Left kidney (tissue), 1 donor: ENCODE measurements at regions not wholly inside any gene's neighbourhood (a gene's known extent, or its start where the extent isn't known, plus 50 kb on each side); places are given as distances from the start of the nearest gene placed in this dataset.
"Not testable (repeated sequence)": the region's sequence is repeated elsewhere in the genome, so short reads cannot be mapped to it uniquely, and the experiment has no call there.

ENCODE experiments used
- DNase-seq: peaks from one replicate; pipeline ENCODE4 v3.0.0-alpha.2; 2013

- DNase-seq = no peak
Observed at GRCh38 chr15:34700891-34701427, 53.8 kb downstream of the GJD2 start.

DNA sequence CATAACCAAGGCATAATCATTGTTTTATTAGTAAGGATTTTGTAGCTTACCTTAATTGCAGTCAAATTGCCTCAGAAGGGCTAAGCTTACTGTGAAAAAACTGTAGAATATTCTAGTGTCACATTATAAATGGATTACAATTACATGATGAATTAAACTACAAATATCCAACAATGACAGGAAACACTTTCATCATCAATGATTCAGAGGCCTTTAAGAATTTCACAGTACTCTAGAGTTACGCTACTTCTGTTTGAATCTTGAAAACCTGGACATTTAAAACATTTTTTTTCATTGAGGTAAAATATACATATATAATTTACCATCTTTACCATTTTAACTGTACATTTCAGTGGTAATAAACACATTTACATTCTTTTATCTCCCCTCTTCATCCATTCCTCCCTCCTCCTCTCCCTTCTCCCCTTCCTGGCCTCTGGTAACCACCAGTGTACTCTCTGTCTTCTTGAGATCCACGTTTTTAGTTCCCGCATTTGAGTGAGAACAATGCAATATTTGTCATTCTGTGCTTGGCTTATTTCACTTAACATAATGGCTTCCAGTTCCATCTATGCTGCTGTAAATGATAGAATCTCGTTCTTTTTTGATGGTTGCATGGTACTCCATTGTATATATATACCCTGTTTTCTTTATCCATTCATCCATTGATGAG is 54.7 kb downstream of the GJD2 start:
- DNase-seq = no peak

DNA sequence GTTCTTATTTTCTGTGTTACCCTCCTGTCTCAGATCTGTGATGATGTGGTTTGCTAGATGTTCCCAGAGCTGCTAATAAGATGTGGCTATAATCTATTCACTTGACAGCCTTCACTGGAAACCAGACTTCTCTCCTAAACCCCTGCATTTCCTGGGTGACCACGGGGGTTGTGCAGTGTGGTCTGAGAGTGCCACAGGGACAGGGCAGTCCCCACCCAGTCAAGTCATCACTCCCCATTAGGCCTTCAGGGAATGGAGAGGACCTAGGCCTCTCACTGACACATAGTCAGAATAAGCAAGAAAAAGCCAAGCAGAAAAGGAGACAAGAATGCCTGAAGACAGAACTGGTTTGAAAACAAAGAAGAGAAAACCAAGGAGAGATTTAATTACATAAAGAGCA is 58.3 kb downstream of the GJD2 start:
- DNase-seq = no peak

DNA sequence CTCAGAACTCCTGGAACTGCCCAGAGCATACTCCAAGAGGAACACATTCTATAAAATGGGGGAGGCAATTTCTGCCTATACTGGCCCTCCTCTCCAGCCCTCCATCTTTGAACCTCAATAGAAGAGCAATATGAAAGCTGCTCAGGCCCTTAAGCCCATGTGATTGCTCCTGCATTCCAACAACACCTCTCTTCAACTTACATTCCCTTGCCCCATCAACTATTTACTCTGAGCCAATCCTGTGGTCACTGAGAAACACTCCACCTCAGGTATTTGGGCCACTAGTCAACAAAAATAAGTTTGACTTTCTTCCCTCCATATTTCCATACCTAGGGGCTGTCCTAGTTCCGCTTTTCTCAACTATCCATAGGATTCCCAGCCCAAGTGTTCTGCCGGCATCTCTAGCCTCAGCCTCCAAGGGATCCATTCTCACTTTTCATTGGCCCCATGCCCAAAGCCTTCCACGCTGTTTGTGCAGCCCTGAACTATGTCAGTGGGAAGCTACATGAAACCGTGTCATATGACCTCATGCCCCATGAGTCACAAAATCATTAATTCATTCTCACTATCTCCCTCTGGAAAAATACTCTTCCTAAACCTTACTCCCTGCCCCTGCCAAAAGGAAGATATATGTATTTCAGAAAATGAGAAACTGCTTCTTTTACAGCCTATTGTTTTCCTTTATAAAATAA is 61.6 kb downstream of the GJD2 start:
- DNase-seq = no peak

- no peak for DNase-seq
Observed at GRCh38 chr15:34691034-34691433, 63.8 kb downstream of the GJD2 start.

DNA sequence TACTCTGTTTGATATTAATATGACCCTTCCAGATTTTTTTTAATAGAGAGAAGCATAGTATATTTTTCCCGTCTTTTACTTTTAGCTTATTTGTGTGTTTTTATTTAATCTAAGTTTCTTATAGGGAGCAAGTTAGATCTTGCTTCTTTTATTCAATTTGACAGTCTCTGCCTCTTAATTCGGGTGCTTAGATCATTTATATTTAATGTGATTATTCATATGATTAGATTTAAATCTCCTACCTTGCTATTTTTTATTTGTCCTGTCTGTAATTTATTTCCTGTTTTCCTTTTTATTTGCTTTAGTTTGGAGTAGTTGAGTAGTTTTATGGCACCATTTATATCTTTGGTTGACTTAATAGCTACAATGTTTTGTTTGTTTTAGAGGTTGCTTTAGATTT is 66.1 kb downstream of the GJD2 start:
- no peak for DNase-seq

GRCh38 chr15:34684351-34684750 is 70.4 kb downstream of the GJD2 start:
- no peak for DNase-seq

GRCh38 chr15:34682674-34683073 is 72.1 kb downstream of the GJD2 start:
- DNase-seq = no peak

DNA sequence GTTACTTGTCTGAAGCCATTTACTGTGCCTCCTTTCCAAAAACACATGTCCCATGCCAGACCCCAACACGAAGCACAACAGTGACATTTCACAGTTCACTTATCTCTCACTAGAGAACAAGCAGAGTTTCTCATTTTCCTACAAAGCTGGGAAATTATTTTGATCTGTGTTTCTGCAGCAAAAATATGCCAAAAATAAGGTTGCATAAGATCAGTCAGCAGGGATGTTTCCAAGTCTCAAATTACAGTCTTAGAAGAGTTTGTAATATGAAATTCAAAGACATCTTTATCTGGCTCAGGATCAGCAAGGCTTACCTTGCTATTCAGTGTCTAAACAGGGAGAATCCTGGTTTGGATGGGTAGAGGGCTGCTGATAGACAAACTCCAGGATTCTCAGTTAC is 75.5 kb downstream of the GJD2 start:
- no peak for DNase-seq

DNA sequence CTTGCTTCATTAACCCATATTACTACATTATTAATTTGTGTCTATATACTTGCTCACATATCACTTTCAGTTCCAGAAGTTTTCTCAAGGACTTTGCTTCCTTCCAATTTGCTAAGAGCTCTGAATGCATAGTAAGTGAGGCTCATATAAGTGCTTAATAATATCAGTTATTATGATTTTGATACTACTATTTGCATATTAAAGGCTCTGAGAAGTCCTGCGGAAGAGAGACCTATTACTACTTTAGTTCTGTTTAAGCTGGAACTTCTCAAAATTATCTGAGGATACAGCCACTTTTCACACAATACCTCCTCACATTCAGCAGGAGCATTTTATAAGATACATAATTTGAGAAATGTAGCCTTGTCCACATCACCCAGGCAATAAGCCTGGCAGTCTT is 81.6 kb downstream of the GJD2 start:
- DNase-seq = no peak

- DNase-seq = no peak
Observed at GRCh38 chr15:34665498-34666116, 82.2 kb upstream of the GOLGA8B start.

GRCh38 chr15:34664418-34664817 is 81.0 kb upstream of the GOLGA8B start:
- DNase-seq = no peak

DNA sequence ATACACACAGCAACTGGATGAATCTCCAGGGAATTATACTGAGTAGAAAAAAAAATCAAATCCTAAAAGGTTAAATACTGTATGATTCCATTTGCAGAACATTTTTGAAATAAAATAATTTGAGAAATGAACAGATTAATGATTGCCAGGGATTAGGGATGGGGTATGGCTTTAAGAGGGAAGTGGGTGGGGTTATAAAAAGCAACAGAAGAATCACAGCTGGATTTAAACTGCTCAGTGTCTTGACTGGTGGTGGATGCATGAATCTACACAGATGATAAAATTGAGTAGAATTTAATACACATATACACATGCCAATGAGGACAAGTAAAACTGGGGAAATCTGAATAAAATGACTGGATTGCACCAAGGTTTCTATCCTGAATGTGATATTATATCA is 79.7 kb upstream of the GOLGA8B start:
- DNase-seq = no peak

DNA sequence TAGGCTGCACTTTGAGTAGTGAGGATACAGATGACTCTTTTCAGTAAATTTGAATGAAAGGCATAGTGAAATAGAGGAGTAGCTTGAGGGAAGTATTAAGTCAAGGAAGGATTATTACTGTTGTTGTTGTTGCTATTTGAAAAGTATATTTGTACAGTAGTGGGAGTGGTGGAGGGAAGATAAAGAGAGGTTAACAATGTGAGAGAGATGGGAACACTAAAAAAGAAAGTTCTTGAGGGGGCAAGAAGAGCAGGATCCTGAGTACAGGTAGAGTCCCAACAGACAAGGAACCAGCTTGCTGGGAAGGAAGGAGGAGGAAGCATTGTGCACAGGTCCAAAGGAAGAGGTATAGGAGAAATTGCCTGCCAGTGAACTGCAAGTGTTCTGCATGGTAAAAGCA is 75.6 kb upstream of the GOLGA8B start:
- DNase-seq = no peak

- DNase-seq = no peak
Observed at GRCh38 chr15:34657469-34658127, 74.1 kb upstream of the GOLGA8B start.

DNA sequence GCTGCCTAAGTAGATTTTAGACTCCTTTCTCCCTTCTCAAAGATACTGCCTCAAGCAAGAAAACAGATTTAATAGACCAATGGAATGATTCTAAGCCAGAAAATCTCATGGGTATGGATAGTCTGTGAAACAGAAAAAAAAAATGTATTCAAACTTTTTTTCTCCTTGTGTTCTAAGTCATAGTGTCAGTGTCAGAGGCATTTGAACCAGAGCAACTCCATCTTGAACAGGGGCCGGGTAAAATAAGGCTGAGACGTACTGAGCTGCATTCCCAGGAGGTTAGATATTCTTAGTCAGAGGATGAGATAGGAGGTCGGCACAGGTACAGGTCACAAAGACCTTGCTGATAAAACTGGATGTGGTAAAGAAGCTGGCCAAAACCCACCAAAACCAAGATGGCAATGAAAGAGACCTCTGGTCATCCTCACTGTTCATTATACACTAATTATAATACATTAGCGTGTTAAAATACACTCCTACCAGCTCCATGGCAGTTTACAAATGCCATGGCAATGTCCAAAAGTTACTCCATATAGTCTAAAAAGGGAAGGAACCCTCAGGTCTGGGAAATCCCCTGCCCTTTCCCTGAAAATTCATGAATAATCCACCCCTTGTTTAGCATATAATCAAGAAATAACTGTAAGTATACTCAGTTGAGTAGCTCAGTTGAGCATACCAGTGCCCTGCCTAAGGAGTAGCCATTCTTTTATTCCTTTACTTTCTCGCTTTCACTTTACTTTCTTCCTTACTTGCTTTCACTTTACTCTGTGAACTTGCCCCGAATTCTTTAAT is 72.8 kb upstream of the GOLGA8B start:
- DNase-seq = no peak

- DNase-seq = no peak
Observed at GRCh38 chr15:34655326-34655725, 71.9 kb upstream of the GOLGA8B start.

DNA sequence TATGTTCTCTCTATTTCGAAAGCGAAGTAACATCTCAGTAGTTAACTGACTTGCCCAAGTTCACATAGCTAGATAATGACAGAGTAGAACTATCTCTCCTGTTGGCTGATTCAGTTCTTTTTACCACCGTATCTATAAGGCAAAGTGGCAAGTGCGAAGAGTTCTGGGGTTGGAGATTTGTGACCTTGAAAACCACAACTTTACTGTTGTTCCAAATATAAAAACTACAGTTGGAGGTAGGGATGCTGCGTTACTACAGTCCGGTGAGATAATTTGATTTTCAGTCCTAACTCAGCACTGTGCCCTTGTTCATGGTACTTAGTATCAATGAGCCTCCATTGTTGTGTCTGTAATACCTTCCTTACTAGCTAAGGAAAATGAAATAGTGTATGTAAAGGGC is 71.2 kb upstream of the GOLGA8B start:
- DNase-seq = no peak

DNA sequence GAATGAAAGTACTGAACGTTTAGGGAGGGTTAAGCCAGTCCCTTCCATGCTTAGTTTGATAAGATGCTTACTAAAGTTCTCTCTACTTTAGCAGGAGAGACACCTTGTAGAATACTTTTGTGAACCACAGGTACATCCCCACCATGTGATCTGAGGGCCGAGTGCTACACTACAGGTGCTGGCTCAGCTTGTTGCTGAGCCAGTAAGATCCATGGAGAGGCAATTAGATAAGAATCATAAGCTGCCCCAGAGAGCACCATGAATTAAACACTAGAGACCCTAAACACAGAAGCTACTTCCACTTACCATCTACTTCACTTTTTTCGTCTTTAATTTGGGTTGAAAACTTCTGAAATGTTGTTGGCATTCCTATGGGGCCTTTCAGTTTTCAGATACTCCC is 70.5 kb upstream of the GOLGA8B start:
- DNase-seq = no peak

DNA sequence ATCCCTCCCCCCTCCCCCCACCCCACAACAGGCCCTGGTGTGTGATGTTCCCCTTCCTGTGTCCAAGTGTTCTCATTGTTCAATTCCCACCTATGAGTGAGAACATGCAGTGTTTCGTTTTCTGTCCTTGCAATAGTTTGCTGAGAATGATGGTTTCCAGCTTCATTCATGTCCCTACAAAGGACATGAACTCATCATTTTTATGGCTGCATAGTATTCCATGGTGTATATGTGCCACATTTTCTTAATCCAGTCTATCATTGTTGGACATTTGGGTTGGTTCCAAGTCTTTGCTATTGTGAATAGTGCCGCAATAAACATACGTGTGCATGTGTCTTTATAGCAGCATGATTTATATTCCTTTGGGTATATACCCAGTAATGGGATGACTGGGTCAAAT is 69.9 kb upstream of the GOLGA8B start:
- not testable (repeated sequence) for DNase-seq

DNA sequence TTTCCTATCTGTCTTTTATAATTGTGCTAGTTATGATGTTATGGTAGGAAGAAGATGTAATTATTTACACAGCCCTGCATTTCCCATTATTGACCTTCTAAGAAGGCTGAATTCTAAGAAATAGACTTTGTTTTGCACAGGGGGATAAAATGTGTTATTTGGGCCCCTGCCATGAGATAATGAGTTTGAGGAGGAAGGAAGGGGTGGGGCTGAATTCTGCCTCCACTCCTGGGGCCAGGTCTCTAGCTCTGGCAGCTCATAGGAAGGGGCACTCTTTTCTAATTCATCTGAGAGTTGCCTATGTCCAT is 69.2 kb upstream of the GOLGA8B start:
- no peak for DNase-seq

DNA sequence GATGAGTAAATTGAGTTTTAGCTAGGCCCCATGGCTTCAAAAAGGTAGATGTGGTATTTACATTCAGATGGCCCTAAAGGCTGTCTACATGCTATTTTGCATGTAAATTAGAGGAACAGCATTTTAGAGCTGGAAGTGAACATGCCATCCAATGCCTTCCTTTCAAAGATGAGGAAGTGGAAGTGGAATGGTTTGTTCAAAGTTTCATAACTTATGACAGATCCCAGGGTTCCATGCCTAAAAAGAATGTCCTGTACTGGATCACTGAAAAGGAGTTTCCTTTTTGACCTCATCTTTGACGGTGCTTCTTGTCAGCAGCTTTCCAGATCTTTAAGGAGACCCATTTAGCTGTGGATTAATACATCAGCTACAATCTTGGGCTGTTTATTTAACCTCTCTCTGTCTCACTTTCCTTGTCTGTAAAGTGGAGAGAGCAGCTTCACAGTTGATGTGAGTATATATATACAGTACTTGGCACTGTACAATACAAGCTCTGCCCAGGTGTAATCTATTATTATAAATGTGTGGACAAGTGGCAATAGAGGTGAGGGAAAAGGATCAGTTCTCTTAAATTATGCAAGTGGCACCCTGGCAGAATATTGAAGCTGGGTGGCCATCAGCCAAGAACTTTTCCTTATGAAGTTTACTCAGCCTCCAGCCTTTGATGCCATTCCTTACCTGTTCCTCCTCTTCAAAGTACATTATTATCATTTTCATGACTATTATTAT is 68.7 kb upstream of the GOLGA8B start:
- DNase-seq = no peak
